HG02885 (cell line): ENCODE measurements at regions not wholly inside any gene's neighbourhood (a gene's known extent, or its start where the extent isn't known, plus 50 kb on each side); places are given as distances from the start of the nearest gene placed in this dataset.
"Not testable (repeated sequence)": the region's sequence is repeated elsewhere in the genome, so short reads cannot be mapped to it uniquely, and the experiment has no call there.

Experiments used
- ATAC-seq: cut with Tn5 transposase; IDR thresholded peaks from one replicate; pipeline ENCODE4 v1.9.1; 2021; ENCODE audit warnings: mild to moderate bottlenecking; ENCODE audit not compliant: unreplicated experiment, poor library complexity

GRCh38 chr2:76083248-76083647 is 372.5 kb upstream of the GCFC2 start:
- no peak for ATAC-seq

- ATAC-seq, result no peak
Measured at GRCh38 chr2:76082509-76082908, 371.8 kb upstream of the GCFC2 start.

- ATAC-seq, result no peak
Measured at GRCh38 chr2:76080154-76080553, 369.4 kb upstream of the GCFC2 start.

GRCh38 chr2:76075126-76075525 is 364.4 kb upstream of the GCFC2 start:
- ATAC-seq, result no peak

GRCh38 chr2:76073992-76074604 is 363.4 kb upstream of the GCFC2 start:
- no peak for ATAC-seq

- no peak for ATAC-seq
Measured at GRCh38 chr2:76050196-76050595, 339.5 kb upstream of the GCFC2 start.

GRCh38 chr2:76044701-76045100 is 334.0 kb upstream of the GCFC2 start:
- ATAC-seq, result no peak

GRCh38 chr2:76039505-76039904 is 328.8 kb upstream of the GCFC2 start:
- no peak for ATAC-seq

GRCh38 chr2:76027761-76028160 is 317.0 kb upstream of the GCFC2 start:
- ATAC-seq, result no peak

GRCh38 chr2:76019128-76019527 is 308.4 kb upstream of the GCFC2 start:
- no peak for ATAC-seq

- ATAC-seq, result no peak
Measured at GRCh38 chr2:76009484-76009883, 298.8 kb upstream of the GCFC2 start.

GRCh38 chr2:76008001-76008702 is 297.4 kb upstream of the GCFC2 start:
- ATAC-seq, result peak; percentile 53

- no peak for ATAC-seq
Measured at GRCh38 chr2:76000425-76000824, 289.7 kb upstream of the GCFC2 start.

GRCh38 chr2:75998451-75998850 is 287.7 kb upstream of the GCFC2 start:
- no peak for ATAC-seq

GRCh38 chr2:75994759-75995158 is 284.0 kb upstream of the GCFC2 start:
- ATAC-seq, result no peak

- not testable (repeated sequence) for ATAC-seq
Measured at GRCh38 chr2:75988622-75989021, 277.9 kb upstream of the GCFC2 start.

- ATAC-seq, result no peak
Measured at GRCh38 chr2:75986617-75987016, 275.9 kb upstream of the GCFC2 start.

GRCh38 chr2:75982719-75983118 is 272.0 kb upstream of the GCFC2 start:
- ATAC-seq, result no peak

- ATAC-seq, result no peak
Measured at GRCh38 chr2:75964646-75965045, 253.9 kb upstream of the GCFC2 start.

GRCh38 chr2:75960472-75961009 is 249.8 kb upstream of the GCFC2 start:
- ATAC-seq, result no peak

- no peak for ATAC-seq
Measured at GRCh38 chr2:75959724-75960471, 249.2 kb upstream of the GCFC2 start.
